Sigmoid colon (tissue), 3 donors: ENCODE measurements at regions not wholly inside any gene's neighbourhood (a gene's known extent, or its start where the extent isn't known, plus 50 kb on each side); places are given as distances from the start of the nearest gene placed in this dataset.

Experiments used
- CTCF ChIP-seq, 4 experiments: fragments of 450-650 bp in 3 of 4; fragments of 200-600 bp in 1 of 4; IDR thresholded peaks; one replicate each; pipeline ENCODE4 v1.5.1; 2016 to 2019; ENCODE audit warnings: antibody characterized with exemption in 4 of 4, mild to moderate bottlenecking in 3 of 4, moderate library complexity in 2 of 4
- POLR2A ChIP-seq, 2 donors: fragments of 450-650 bp; IDR thresholded peaks; one replicate each; pipeline ENCODE4 v1.6.1; 2016; ENCODE audit warnings: antibody characterized with exemption in 2 of 2, mild to moderate bottlenecking in 2 of 2, moderate library complexity in 2 of 2

DNA sequence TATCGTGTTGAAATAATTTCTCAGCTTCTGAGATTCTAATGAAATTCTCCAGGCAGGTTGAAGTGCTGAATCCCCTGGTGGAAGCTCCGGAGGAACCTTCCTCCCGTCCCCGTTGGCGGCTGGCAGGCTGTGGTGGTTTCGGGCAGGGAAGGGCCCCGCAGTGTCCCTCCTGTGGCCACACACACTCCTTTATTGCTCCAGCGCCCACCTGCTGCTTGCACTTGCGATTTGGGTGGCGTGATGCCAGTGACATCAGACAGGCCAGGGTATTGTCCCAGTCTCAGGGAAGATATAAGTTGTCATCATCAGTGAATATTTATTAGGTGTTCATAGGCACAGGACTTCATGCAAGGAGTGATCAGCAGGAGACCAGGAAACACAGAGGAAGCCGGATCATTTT, 530.4 kb downstream of the QKI start:
- TF ChIP-seq POLR2A (IDR thresholded peaks at IDR 0.05) (no peak), CTCF (IDR thresholded peaks at IDR 0.05) (no peak)
